ENCODE measurements at regions not wholly inside any gene's neighbourhood (a gene's known extent, or its start where the extent isn't known, plus 50 kb on each side); places are given as distances from the start of the nearest gene placed in this dataset.

DNA sequence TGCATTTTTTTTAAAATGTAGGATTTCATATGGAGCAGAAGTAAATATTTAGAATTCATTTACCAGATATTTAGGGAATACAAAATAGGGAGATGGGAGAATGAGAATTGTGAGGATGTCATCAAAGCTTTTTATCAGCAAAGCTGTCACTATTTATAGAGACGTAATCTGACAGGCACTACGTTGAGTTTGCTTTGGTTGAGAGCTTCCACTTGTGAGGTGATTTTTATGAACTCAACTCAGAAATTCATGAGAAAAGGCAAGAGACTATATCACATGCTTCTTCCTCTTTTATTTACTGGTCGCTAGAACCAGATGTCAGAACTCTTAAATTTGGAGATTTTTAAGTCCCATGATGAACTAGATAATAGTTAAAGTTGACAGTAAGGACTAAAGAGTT is 211.2 kb downstream of the GBA3 start:
- no peaks in the 10 kb centered on the region for H3K27me3 ChIP-seq (replicated peaks in 2 of 5; ENCODE audit: control insufficient read depth in 4 of 5, insufficient read depth in 5 of 5, low read length in 4 of 5)
- WGBS (ENCODE audit: insufficient coverage): 100% methylated on average over 1 of the region's 3 CpGs
- no peak overlapping the region for H3K27ac ChIP-seq (ENCODE audit: insufficient read depth in 1 of 2, low read depth in 1 of 2, low read length in 2 of 2, poor library complexity in 1 of 2, severe bottlenecking in 2 of 2)
- H3K4me1 ChIP-seq (ENCODE audit: control extremely low read depth in 1 of 4, control insufficient read depth in 4 of 4, insufficient read depth in 4 of 4, low read length in 3 of 4): peaks cover 0 to 9% (median 5%) of the 10 kb centered on the region in 4 experiments
- no peak overlapping the region for H3K4me3 ChIP-seq (ENCODE audit: control insufficient read depth in 1 of 7, extremely low read depth in 1 of 7, insufficient read depth in 4 of 7, low read depth in 2 of 7, low read length in 6 of 7)
- peak in 2 of 3 donors; percentile 18 to 30 for DNase-seq
- H3K9me3 ChIP-seq (ENCODE audit: control extremely low read depth in 1 of 5, control insufficient read depth in 4 of 5, insufficient read depth in 2 of 5, low read depth in 1 of 5, low read length in 4 of 5): no peaks in the 10 kb centered on the region
- H3K36me3 ChIP-seq (ENCODE audit: control insufficient read depth in 4 of 4, insufficient read depth in 4 of 4, low read length in 3 of 4): no peaks in the 10 kb centered on the region
- ChIA-PET CTCF (interaction anchor here (1.0 to 1.3 kb wide), 3 partner anchors 9 to 46 kb away, joined by 3 to 4 read pairs (median 4); no protein-coding TSS in a partner anchor), POLR2A (no interaction called here)

DNA sequence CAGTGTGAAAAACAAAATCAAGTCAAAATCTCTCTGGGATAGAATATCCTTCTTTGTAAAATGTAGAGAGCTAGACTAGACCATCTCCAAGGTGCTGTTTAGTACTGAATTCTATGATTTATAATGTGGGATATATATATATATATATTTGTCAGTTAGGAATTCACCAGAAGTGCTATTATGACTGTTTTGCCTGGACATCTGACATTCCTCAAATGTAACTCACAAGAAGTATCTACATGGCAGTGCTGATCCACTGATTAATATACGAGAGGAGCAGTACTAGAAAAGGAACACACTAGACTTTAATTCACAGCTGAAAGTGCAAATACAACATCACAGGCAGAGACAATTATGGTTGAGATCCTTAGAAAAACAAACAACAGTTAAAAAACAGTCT is 208.9 kb downstream of the GBA3 start:
- Histone ChIP-seq H3K27me3 (replicated peaks in 2 of 5; ENCODE audit: control insufficient read depth in 4 of 5, insufficient read depth in 5 of 5, low read length in 4 of 5) (no peaks in the 10 kb centered on the region), H3K27ac (ENCODE audit: insufficient read depth in 1 of 2, low read depth in 1 of 2, low read length in 2 of 2, poor library complexity in 1 of 2, severe bottlenecking in 2 of 2) (no peak overlapping the region), H3K4me3 (ENCODE audit: control insufficient read depth in 1 of 7, extremely low read depth in 1 of 7, insufficient read depth in 4 of 7, low read depth in 2 of 7, low read length in 6 of 7) (no peak overlapping the region), H3K9me3 (ENCODE audit: control extremely low read depth in 1 of 5, control insufficient read depth in 4 of 5, insufficient read depth in 2 of 5, low read depth in 1 of 5, low read length in 4 of 5) (no peaks in the 10 kb centered on the region), H3K36me3 (ENCODE audit: control insufficient read depth in 4 of 4, insufficient read depth in 4 of 4, low read length in 3 of 4) (no peaks in the 10 kb centered on the region), H3K4me1 (ENCODE audit: control extremely low read depth in 1 of 4, control insufficient read depth in 4 of 4, insufficient read depth in 4 of 4, low read length in 3 of 4) (peaks cover 0 to 16% (median 11%) of the 10 kb centered on the region in 4 experiments)
- DNase-seq: no peak
- POLR2A ChIA-PET: no interaction called here
- WGBS (ENCODE audit: insufficient coverage): no CpG with 5 or more reads among the region's 1 CpG
- CTCF ChIA-PET: no interaction called here

- whole genome bisulfite sequencing (ENCODE audit: insufficient coverage): 100% methylated on average over 1 of the region's 2 CpGs
- no peak for DNase-seq
- no peak overlapping the region for H3K27ac ChIP-seq (ENCODE audit: insufficient read depth in 1 of 2, low read depth in 1 of 2, low read length in 2 of 2, poor library complexity in 1 of 2, severe bottlenecking in 2 of 2)
- H3K4me3 ChIP-seq (ENCODE audit: control insufficient read depth in 1 of 7, extremely low read depth in 1 of 7, insufficient read depth in 4 of 7, low read depth in 2 of 7, low read length in 6 of 7): no peak overlapping the region
- peaks cover 0 to 16% (median 11%) of the 10 kb centered on the region in 4 experiments for H3K4me1 ChIP-seq (ENCODE audit: control extremely low read depth in 1 of 4, control insufficient read depth in 4 of 4, insufficient read depth in 4 of 4, low read length in 3 of 4)
- H3K9me3 ChIP-seq (ENCODE audit: control extremely low read depth in 1 of 5, control insufficient read depth in 4 of 5, insufficient read depth in 2 of 5, low read depth in 1 of 5, low read length in 4 of 5): no peaks in the 10 kb centered on the region
- no peaks in the 10 kb centered on the region for H3K27me3 ChIP-seq (replicated peaks in 2 of 5; ENCODE audit: control insufficient read depth in 4 of 5, insufficient read depth in 5 of 5, low read length in 4 of 5)
- no peaks in the 10 kb centered on the region for H3K36me3 ChIP-seq (ENCODE audit: control insufficient read depth in 4 of 4, insufficient read depth in 4 of 4, low read length in 3 of 4)
- POLR2A ChIA-PET: no interaction called here
- CTCF ChIA-PET: no interaction called here
Observed at GRCh38 chr4:22900876-22901275, 208.1 kb downstream of the GBA3 start.

GRCh38 chr4:22897520-22898108 is 204.9 kb downstream of the GBA3 start:
- H3K4me3 ChIP-seq (ENCODE audit: control insufficient read depth in 1 of 7, extremely low read depth in 1 of 7, insufficient read depth in 4 of 7, low read depth in 2 of 7, low read length in 6 of 7): no peak overlapping the region
- WGBS (ENCODE audit: insufficient coverage): 92% methylated on average over 3 of the region's 6 CpGs
- CTCF ChIA-PET: interaction anchor here (0.7 to 3.2 kb wide), 15 partner anchors 12 to 313 kb away, joined by 3 to 14 read pairs (median 4); no protein-coding TSS in a partner anchor

GRCh38 chr4:22895482-22895881 is 202.7 kb downstream of the GBA3 start:
- ChIA-PET CTCF (interaction anchor here (0.9 to 1.4 kb wide), 3 partner anchors 9 to 74 kb away, joined by 3 to 4 read pairs (median 4); no protein-coding TSS in a partner anchor), POLR2A (no interaction called here)
- no CpG with 5 or more reads among the region's 1 CpG for WGBS (ENCODE audit: insufficient coverage)
- Histone ChIP-seq H3K4me1 (ENCODE audit: control extremely low read depth in 1 of 4, control insufficient read depth in 4 of 4, insufficient read depth in 4 of 4, low read length in 3 of 4) (peaks cover 0 to 12% (median 9%) of the 10 kb centered on the region in 4 experiments), H3K9me3 (ENCODE audit: control extremely low read depth in 1 of 5, control insufficient read depth in 4 of 5, insufficient read depth in 2 of 5, low read depth in 1 of 5, low read length in 4 of 5) (no peaks in the 10 kb centered on the region), H3K4me3 (ENCODE audit: control insufficient read depth in 1 of 7, extremely low read depth in 1 of 7, insufficient read depth in 4 of 7, low read depth in 2 of 7, low read length in 6 of 7) (no peak overlapping the region), H3K36me3 (ENCODE audit: control insufficient read depth in 4 of 4, insufficient read depth in 4 of 4, low read length in 3 of 4) (no peaks in the 10 kb centered on the region), H3K27ac (ENCODE audit: insufficient read depth in 1 of 2, low read depth in 1 of 2, low read length in 2 of 2, poor library complexity in 1 of 2, severe bottlenecking in 2 of 2) (no peak overlapping the region), H3K27me3 (replicated peaks in 2 of 5; ENCODE audit: control insufficient read depth in 4 of 5, insufficient read depth in 5 of 5, low read length in 4 of 5) (no peaks in the 10 kb centered on the region)
- DNase-seq: no peak

More at GRCh38 chr4:22897520-22898108, 204.9 kb downstream of the GBA3 start:
- Histone ChIP-seq H3K27me3 (replicated peaks in 2 of 5; ENCODE audit: control insufficient read depth in 4 of 5, insufficient read depth in 5 of 5, low read length in 4 of 5) (no peaks in the 10 kb centered on the region), H3K36me3 (ENCODE audit: control insufficient read depth in 4 of 4, insufficient read depth in 4 of 4, low read length in 3 of 4) (no peaks in the 10 kb centered on the region), H3K9me3 (ENCODE audit: control extremely low read depth in 1 of 5, control insufficient read depth in 4 of 5, insufficient read depth in 2 of 5, low read depth in 1 of 5, low read length in 4 of 5) (no peaks in the 10 kb centered on the region), H3K4me1 (ENCODE audit: control extremely low read depth in 1 of 4, control insufficient read depth in 4 of 4, insufficient read depth in 4 of 4, low read length in 3 of 4) (peaks cover 0 to 12% (median 9%) of the 10 kb centered on the region in 4 experiments), H3K27ac (ENCODE audit: insufficient read depth in 1 of 2, low read depth in 1 of 2, low read length in 2 of 2, poor library complexity in 1 of 2, severe bottlenecking in 2 of 2) (no peak overlapping the region)
- POLR2A ChIA-PET: no interaction called here
- peak; percentile 36 to 63 (median 51) for DNase-seq

DNA sequence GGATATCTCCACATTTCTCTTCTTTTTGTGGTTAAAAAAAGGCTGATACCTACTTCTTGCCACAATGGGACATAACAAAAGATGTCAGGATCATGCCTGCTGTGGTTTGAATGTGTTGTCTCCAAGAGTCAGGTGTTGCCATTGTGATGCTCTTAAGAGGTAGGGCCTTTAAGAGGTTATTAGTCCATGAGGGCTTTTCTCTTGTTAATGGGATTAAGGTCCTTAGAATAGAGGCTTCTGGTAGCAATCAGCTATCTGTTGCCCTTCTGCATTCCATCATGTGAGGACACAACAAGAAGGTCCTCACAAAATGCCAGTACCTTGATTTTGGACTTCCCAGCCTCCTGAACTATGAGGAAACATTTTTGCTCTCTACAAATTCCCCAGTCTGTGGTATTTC is 191.4 kb downstream of the GBA3 start:
- no peak overlapping the region for H3K27ac ChIP-seq (ENCODE audit: insufficient read depth in 1 of 2, low read depth in 1 of 2, low read length in 2 of 2, poor library complexity in 1 of 2, severe bottlenecking in 2 of 2)
- H3K27me3 ChIP-seq (replicated peaks in 2 of 5; ENCODE audit: control insufficient read depth in 4 of 5, insufficient read depth in 5 of 5, low read length in 4 of 5): peaks cover 0 to 3% (median 0%) of the 10 kb centered on the region in 5 experiments
- H3K36me3 ChIP-seq (ENCODE audit: control insufficient read depth in 4 of 4, insufficient read depth in 4 of 4, low read length in 3 of 4): no peaks in the 10 kb centered on the region
- ChIA-PET CTCF (no interaction called here), POLR2A (no interaction called here)
- DNase-seq: no peak
- no peaks in the 10 kb centered on the region for H3K4me1 ChIP-seq (ENCODE audit: control extremely low read depth in 1 of 4, control insufficient read depth in 4 of 4, insufficient read depth in 4 of 4, low read length in 3 of 4)
- no peaks in the 10 kb centered on the region for H3K9me3 ChIP-seq (ENCODE audit: control extremely low read depth in 1 of 5, control insufficient read depth in 4 of 5, insufficient read depth in 2 of 5, low read depth in 1 of 5, low read length in 4 of 5)
- H3K4me3 ChIP-seq (ENCODE audit: control insufficient read depth in 1 of 7, extremely low read depth in 1 of 7, insufficient read depth in 4 of 7, low read depth in 2 of 7, low read length in 6 of 7): no peak overlapping the region

GRCh38 chr4:22881411-22881810 is 188.7 kb downstream of the GBA3 start:
- no peaks in the 10 kb centered on the region for H3K9me3 ChIP-seq (ENCODE audit: control extremely low read depth in 1 of 5, control insufficient read depth in 4 of 5, insufficient read depth in 2 of 5, low read depth in 1 of 5, low read length in 4 of 5)
- DNase-seq: no peak
- H3K4me3 ChIP-seq (ENCODE audit: control insufficient read depth in 1 of 7, extremely low read depth in 1 of 7, insufficient read depth in 4 of 7, low read depth in 2 of 7, low read length in 6 of 7): no peak overlapping the region
- ChIA-PET POLR2A (no interaction called here), CTCF (interaction anchor here (1.3 kb wide), 2 partner anchors 14 to 16 kb away, joined by 4 read pairs; no protein-coding TSS in a partner anchor)
- no peak overlapping the region for H3K27ac ChIP-seq (ENCODE audit: insufficient read depth in 1 of 2, low read depth in 1 of 2, low read length in 2 of 2, poor library complexity in 1 of 2, severe bottlenecking in 2 of 2)
- H3K27me3 ChIP-seq (replicated peaks in 2 of 5; ENCODE audit: control insufficient read depth in 4 of 5, insufficient read depth in 5 of 5, low read length in 4 of 5): peaks cover 0 to 3% (median 0%) of the 10 kb centered on the region in 5 experiments
- no peaks in the 10 kb centered on the region for H3K36me3 ChIP-seq (ENCODE audit: control insufficient read depth in 4 of 4, insufficient read depth in 4 of 4, low read length in 3 of 4)
- H3K4me1 ChIP-seq (ENCODE audit: control extremely low read depth in 1 of 4, control insufficient read depth in 4 of 4, insufficient read depth in 4 of 4, low read length in 3 of 4): no peaks in the 10 kb centered on the region
